GM06990 (cell line): ENCODE measurements at regions not wholly inside any gene's neighbourhood (a gene's known extent, or its start where the extent isn't known, plus 50 kb on each side); places are given as distances from the start of the nearest gene placed in this dataset.

Experiments used
- DNase-seq: peaks from one replicate; pipeline ENCODE4 v3.0.0-alpha.2; 2011; ENCODE audit not compliant: insufficient read length; ENCODE audit errors: extremely low read depth
- H3K27me3 ChIP-seq: replicated peaks from 2 replicates; pipeline ENCODE4 v1.6.0; 2011; ENCODE audit warnings: low read length; ENCODE audit not compliant: control insufficient read depth, insufficient read depth
- H3K36me3 ChIP-seq: 2 replicates; pipeline ENCODE4 v1.5.1; 2011; ENCODE audit warnings: low read length; ENCODE audit not compliant: control insufficient read depth, insufficient read depth
- H3K4me3 ChIP-seq: replicated peaks from 2 replicates; pipeline ENCODE4 v1.5.1; 2011; ENCODE audit warnings: low read depth, mild to moderate bottlenecking, control low read depth, low read length
- TF ChIP-seq, protein P1 (sequence below): IDR thresholded peaks from 2 replicates; pipeline ENCODE4 v1.5.1; 2011; ENCODE audit warnings: low read length, control low read depth, mild to moderate bottlenecking, inconsistent platforms; ENCODE audit not compliant: insufficient read depth, poor library complexity, severe bottlenecking

DNA sequence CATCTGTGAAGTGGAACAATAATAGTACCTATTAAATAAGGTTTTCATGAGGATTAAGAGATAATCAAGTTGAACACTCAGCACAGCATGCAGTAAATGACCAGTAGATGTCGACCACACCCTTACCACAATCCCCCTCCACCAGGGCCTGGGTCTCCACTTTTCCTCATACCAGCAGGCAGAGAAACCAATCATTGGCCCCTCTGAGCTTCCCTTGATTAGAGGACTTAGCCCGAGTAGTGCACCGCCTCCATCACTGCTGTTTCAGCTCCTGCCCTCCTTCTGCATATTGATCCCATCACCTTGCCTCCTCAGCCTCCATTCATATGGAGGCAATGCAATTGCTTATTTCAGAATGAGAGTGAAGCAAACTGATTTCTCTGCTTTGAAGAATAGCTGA, 96.5 kb upstream of the CDH11 start:
- no peak for DNase-seq
- Histone ChIP-seq H3K4me3 (no peak overlapping the region), H3K27me3 (no peaks in the 10 kb centered on the region), H3K36me3 (no peaks in the 10 kb centered on the region)
- TF ChIP-seq, protein P1, sequence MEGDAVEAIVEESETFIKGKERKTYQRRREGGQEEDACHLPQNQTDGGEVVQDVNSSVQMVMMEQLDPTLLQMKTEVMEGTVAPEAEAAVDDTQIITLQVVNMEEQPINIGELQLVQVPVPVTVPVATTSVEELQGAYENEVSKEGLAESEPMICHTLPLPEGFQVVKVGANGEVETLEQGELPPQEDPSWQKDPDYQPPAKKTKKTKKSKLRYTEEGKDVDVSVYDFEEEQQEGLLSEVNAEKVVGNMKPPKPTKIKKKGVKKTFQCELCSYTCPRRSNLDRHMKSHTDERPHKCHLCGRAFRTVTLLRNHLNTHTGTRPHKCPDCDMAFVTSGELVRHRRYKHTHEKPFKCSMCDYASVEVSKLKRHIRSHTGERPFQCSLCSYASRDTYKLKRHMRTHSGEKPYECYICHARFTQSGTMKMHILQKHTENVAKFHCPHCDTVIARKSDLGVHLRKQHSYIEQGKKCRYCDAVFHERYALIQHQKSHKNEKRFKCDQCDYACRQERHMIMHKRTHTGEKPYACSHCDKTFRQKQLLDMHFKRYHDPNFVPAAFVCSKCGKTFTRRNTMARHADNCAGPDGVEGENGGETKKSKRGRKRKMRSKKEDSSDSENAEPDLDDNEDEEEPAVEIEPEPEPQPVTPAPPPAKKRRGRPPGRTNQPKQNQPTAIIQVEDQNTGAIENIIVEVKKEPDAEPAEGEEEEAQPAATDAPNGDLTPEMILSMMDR = no peak

DNA sequence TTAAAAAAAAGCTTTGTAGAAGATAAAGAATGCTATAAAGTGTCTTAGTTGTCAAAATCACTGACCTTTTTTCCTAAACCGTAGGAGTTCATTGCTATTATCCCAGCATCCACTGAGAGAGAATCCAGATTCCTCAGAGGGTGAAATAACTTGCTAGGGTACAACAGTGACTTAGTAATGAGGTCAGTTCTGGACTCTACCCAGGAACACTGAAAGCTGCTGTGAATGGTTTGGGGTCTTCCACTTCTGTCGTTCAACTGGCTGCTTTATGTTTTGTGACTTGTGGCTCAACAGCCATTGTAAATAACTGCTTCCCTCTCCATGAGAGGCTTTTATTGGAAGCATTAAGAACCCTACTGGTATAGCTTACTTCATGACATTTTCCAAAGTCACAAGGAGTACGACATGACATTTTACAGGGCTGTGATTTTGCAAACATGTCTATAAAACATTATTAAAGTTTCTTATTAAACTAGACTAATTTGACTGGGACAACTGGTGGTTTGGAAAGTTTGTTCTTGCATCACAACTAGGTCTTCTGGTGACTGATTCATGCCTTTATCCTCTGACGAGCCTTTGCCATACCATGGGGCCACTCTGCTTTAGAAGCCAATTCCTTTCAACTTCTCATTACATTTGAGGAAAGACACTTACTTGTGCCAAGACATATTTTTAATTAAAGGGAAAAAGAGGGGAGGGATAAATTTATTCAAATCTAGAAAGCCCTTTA, 92.2 kb upstream of the CDH11 start:
- Histone ChIP-seq H3K36me3 (no peaks in the 10 kb centered on the region), H3K27me3 (no peaks in the 10 kb centered on the region), H3K4me3 (no peak overlapping the region)
- DNase-seq = no peak
- TF ChIP-seq, protein P1 = no peak

DNA sequence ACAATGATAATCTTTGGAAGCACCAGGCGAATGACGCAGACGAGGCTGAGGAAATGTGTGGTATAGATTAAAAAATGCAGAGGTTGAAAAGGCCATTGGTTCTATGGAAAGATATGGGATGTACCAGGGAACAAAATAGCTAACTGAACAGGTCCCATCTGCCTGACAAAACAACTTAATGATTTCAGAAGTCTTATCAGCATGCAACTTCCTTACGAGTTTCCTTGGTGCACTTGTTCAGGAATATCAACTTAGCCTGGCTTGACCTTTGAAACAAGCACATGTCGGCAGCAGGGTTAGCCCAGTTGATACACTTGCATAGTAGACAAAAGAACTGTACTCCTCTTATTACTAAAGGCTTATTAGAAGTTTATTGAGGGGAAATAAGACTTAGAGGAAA, 90.9 kb upstream of the CDH11 start:
- Histone ChIP-seq H3K4me3 (no peak overlapping the region), H3K36me3 (no peaks in the 10 kb centered on the region), H3K27me3 (no peaks in the 10 kb centered on the region)
- TF ChIP-seq, protein P1 = no peak
- no peak for DNase-seq

DNA sequence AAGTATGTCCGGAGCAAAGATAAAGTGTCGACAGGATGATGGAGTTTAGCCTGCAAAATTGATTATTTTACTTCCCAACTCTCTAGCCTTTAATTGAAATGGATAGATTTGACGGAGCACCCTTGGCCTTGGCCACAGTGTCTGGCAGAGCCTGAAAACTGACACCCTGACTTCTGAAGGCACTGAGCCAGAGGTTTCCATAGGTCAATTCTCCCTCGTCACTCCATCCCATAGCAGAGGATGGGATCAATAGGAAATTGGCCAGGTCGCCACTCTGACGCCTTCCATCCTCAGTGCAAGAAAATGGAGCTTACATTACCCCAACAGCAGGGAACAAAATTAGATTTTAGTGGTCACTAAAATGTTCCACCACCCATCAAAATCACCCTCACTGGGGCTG, 90.4 kb upstream of the CDH11 start:
- TF ChIP-seq, protein P1 = no peak
- H3K27me3 ChIP-seq = no peaks in the 10 kb centered on the region
- H3K36me3 ChIP-seq = no peaks in the 10 kb centered on the region
- no peak for DNase-seq
- no peak overlapping the region for H3K4me3 ChIP-seq

DNA sequence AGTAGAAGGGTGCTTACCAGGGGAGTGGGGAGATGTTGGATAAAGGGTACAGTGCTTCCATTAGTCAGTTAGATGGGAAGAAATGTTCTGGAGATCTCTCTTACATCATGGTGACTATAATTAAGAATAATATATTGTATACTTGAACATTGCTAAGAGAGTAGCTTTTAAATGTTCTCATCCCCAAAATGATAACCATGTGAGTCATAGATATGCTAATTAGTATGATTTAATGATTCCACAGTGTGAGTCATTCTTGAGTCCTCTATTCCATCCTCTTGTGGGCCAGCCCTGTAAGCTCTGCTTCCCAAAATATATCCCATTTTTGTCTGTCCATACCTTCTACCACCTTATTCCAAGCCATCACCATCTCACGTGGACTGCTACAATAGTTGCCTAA, 80.6 kb upstream of the CDH11 start:
- Histone ChIP-seq H3K27me3 (no peaks in the 10 kb centered on the region), H3K4me3 (no peak overlapping the region), H3K36me3 (no peaks in the 10 kb centered on the region)
- TF ChIP-seq, protein P1 = no peak
- DNase-seq = no peak

DNA sequence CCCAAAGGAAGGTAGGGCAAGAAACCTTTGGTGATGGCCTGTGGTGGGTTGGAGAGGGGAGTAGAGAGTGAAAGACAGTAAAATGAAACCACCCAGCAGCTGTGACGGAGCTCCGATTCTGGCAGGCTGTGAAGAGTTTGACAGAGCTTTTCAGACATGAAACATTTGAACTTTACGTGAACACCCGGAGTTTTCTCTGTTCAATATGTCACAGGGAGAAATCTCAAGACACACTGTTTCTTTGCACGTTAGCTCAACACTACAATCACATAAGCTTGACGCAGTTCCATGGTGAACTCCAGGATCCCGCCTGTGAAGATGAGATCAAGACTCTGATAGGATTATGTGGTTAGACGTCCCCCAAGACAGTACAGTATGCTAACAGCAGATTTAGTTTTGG, 79.6 kb upstream of the CDH11 start:
- H3K27me3 ChIP-seq = no peaks in the 10 kb centered on the region
- TF ChIP-seq, protein P1 = no peak
- no peak overlapping the region for H3K4me3 ChIP-seq
- DNase-seq = no peak
- H3K36me3 ChIP-seq = no peaks in the 10 kb centered on the region
